H1 (cell line): ENCODE measurements at regions not wholly inside any gene's neighbourhood (a gene's known extent, or its start where the extent isn't known, plus 50 kb on each side); places are given as distances from the start of the nearest gene placed in this dataset.

ENCODE experiments used
- CTCF ChIA-PET: fragments of 300-600 bp; sonication (Branson Sonifier 250); formaldehyde crosslinking; loops from one replicate; lab custom pipeline; 2021; ENCODE audit not compliant: partially characterized antibody; lab: Charles Lee
- POLR2A ChIA-PET: fragments of 300-600 bp; sonication (Branson Sonifier 250); formaldehyde crosslinking; loops from one replicate; lab custom pipeline; 2021; ENCODE audit warnings: inconsistent platforms; ENCODE audit not compliant: partially characterized antibody; lab: Charles Lee
- DNase-seq, 2 experiments: peaks; one replicate each; pipeline versions ENCODE4 v3.0.0 to v3.0.0-alpha.2; 2010 to 2022; ENCODE audit warnings: low spot score in 2 of 2, low read depth in 1 of 2, mixed read lengths in 1 of 2
- FAIRE-seq: peaks from 2 replicates; lab custom pipeline; 2011; peaks lifted over from hg19 to GRCh38; lab: Jason Lieb, UNC
- H2AFZ ChIP-seq: 2 replicates; pipeline ENCODE4 v1.8.1; 2012; ENCODE audit warnings: low read length, inconsistent platforms
- H2AK5ac ChIP-seq: 2 replicates; pipeline ENCODE4 v1.6.1; 2013; ENCODE audit warnings: low read depth, low read length
- H2BK120ac ChIP-seq: replicated peaks from 2 replicates; pipeline ENCODE3; 2013; ENCODE audit warnings: low read depth, low read length, inconsistent platforms
- H2BK12ac ChIP-seq: 2 replicates; pipeline ENCODE4 v1.6.1; 2013; ENCODE audit warnings: low read depth, low read length
- H2BK15ac ChIP-seq: 2 replicates; pipeline ENCODE4 v1.6.1; 2013; ENCODE audit warnings: low read length
- H2BK20ac ChIP-seq: 2 replicates; pipeline ENCODE4 v1.6.1; 2013; ENCODE audit warnings: low read length
- H2BK5ac ChIP-seq: 2 replicates; pipeline ENCODE4 v1.6.1; 2013; ENCODE audit warnings: low read depth, low read length
- H3K14ac ChIP-seq: 2 replicates; pipeline ENCODE4 v1.6.1; 2013; ENCODE audit warnings: inconsistent platforms; ENCODE audit not compliant: insufficient read length
- H3K18ac ChIP-seq: 2 replicates; pipeline ENCODE4 v1.6.1; 2013; ENCODE audit warnings: low read length; ENCODE audit errors: extremely low read depth
- H3K23ac ChIP-seq: 2 replicates; pipeline ENCODE4 v1.6.1; 2013; ENCODE audit warnings: inconsistent platforms; ENCODE audit not compliant: insufficient read length
- H3K23me2 ChIP-seq: 2 replicates; pipeline ENCODE4 v1.6.1; 2013; ENCODE audit warnings: low read depth, low read length
- H3K27ac ChIP-seq: 2 replicates; pipeline ENCODE4 v1.6.1; 2011; ENCODE audit warnings: low read depth, low read length, inconsistent platforms
- H3K27me3 ChIP-seq, 4 experiments: replicated peaks in 1 of 4; 1 replicate in 1 of 4; 2 replicates in 3 of 4; pipeline versions ENCODE4 v1.6.1 to v1.8.1; 2011 to 2013; ENCODE audit warnings: low read length in 3 of 4, mild to moderate bottlenecking in 3 of 4, inconsistent platforms in 2 of 4, mixed read lengths in 2 of 4, moderate library complexity in 1 of 4; ENCODE audit not compliant: control insufficient read depth in 3 of 4, insufficient read depth in 3 of 4; ENCODE audit errors: extremely low read depth in 1 of 4
- H3K36me3 ChIP-seq, 4 experiments: 2 replicates each; pipeline versions ENCODE4 v1.6.1 to v1.8.1; 2011 to 2013; ENCODE audit warnings: mild to moderate bottlenecking in 4 of 4, low read length in 3 of 4, moderate library complexity in 2 of 4, control low read depth in 1 of 4, inconsistent platforms in 1 of 4; ENCODE audit not compliant: insufficient read depth in 4 of 4, control insufficient read depth in 2 of 4
- H3K4ac ChIP-seq: replicated peaks from 2 replicates; pipeline ENCODE3; 2013; ENCODE audit warnings: low read length, low read depth, mixed read lengths, inconsistent platforms; ENCODE audit not compliant: insufficient read length
- H3K4me1 ChIP-seq, 4 experiments: replicated peaks in 1 of 4; 1 replicate in 1 of 4; 2 replicates in 3 of 4; pipeline versions ENCODE4 v1.6.1 to v1.8.1; 2011 to 2013; ENCODE audit warnings: low read length in 3 of 4, inconsistent platforms in 2 of 4, mixed read lengths in 1 of 4; ENCODE audit not compliant: insufficient read depth in 4 of 4, control insufficient read depth in 3 of 4
- H3K4me2 ChIP-seq, 2 experiments: 2 replicates each; pipeline versions ENCODE4 v1.6.1 to v1.8.1; 2011 to 2013; ENCODE audit warnings: low read depth in 2 of 2, low read length in 2 of 2, control low read depth in 1 of 2, inconsistent platforms in 1 of 2, mild to moderate bottlenecking in 1 of 2; ENCODE audit not compliant: insufficient read depth in 1 of 2
- H3K4me3 ChIP-seq, 4 experiments: fragments of 200-600, 300-600 bp in 1 of 4; sonication (generic), shearing (Covaris generic), sonication (Bioruptor Twin) in 1 of 4; 2 replicates each; pipeline versions ENCODE4 v1.5.1 to v1.8.1; 2011 to 2016; ENCODE audit warnings: low read length in 4 of 4, low read depth in 3 of 4, control low read depth in 2 of 4, inconsistent platforms in 2 of 4, mild to moderate bottlenecking in 2 of 4, mixed read lengths in 1 of 4, moderate library complexity in 1 of 4; ENCODE audit not compliant: insufficient read depth in 2 of 4; ENCODE audit errors: extremely low read depth in 1 of 4
- H3K56ac ChIP-seq: replicated peaks from 2 replicates; pipeline ENCODE3; 2013; ENCODE audit warnings: low read depth, mild to moderate bottlenecking, mixed read lengths, low read length, inconsistent platforms; ENCODE audit not compliant: insufficient read length
- H3K79me1 ChIP-seq: 2 replicates; pipeline ENCODE4 v1.6.1; 2013; ENCODE audit warnings: low read depth, low read length, control low read depth
- H3K79me2 ChIP-seq, 2 experiments: 2 replicates each; pipeline versions ENCODE4 v1.6.1 to v1.8.1; 2012 to 2013; ENCODE audit warnings: low read length in 2 of 2, mild to moderate bottlenecking in 2 of 2, inconsistent platforms in 1 of 2; ENCODE audit not compliant: insufficient read depth in 2 of 2, control insufficient read depth in 1 of 2
- H3K9ac ChIP-seq, 4 experiments: replicated peaks in 1 of 4; 1 replicate in 1 of 4; 2 replicates in 3 of 4; pipeline versions ENCODE4 v1.6.1 to v1.8.1; 2011 to 2013; ENCODE audit warnings: low read depth in 3 of 4, low read length in 3 of 4, control low read depth in 2 of 4, mild to moderate bottlenecking in 2 of 4, moderate library complexity in 2 of 4, inconsistent platforms in 1 of 4; ENCODE audit errors: extremely low read depth in 1 of 4
- H3K9me3 ChIP-seq, 2 experiments: 2 replicates each; pipeline versions ENCODE4 v1.6.1 to v1.8.1; 2012 to 2013; ENCODE audit warnings: mild to moderate bottlenecking in 2 of 2, moderate library complexity in 2 of 2, control low read depth in 1 of 2, inconsistent platforms in 1 of 2, low read depth in 1 of 2, low read length in 1 of 2, mixed read lengths in 1 of 2; ENCODE audit not compliant: insufficient read depth in 2 of 2
- H4K20me1 ChIP-seq, 2 experiments: replicated peaks in 1 of 2; 2 replicates each; pipeline versions ENCODE3 to v1.8.1; 2011 to 2013; ENCODE audit warnings: inconsistent platforms in 2 of 2, low read length in 2 of 2, mild to moderate bottlenecking in 1 of 2; ENCODE audit not compliant: insufficient read depth in 2 of 2, control insufficient read depth in 1 of 2
- H4K5ac ChIP-seq: 2 replicates; pipeline ENCODE4 v1.6.1; 2013; ENCODE audit warnings: low read length, low read depth, mixed read lengths, inconsistent platforms; ENCODE audit not compliant: insufficient read length
- H4K8ac ChIP-seq: 2 replicates; pipeline ENCODE4 v1.8.0; 2013; ENCODE audit warnings: mild to moderate bottlenecking, moderate library complexity, low read length, inconsistent platforms; ENCODE audit not compliant: insufficient read depth; ENCODE audit errors: extremely low read depth
- H4K91ac ChIP-seq: replicated peaks from 2 replicates; pipeline ENCODE3; 2013; ENCODE audit warnings: low read length, mixed read lengths, inconsistent platforms; ENCODE audit not compliant: insufficient read length
- CBX5 ChIP-seq: fragments of 300-800, 300-1000 bp; sonication (generic); IDR thresholded peaks from 2 replicates; pipeline ENCODE4 v1.7.1; 2016; ENCODE audit warnings: antibody characterized with exemption, low read length, low read depth
- CTBP2 ChIP-seq: IDR thresholded peaks from 2 replicates; pipeline ENCODE4 v1.7.0; 2011; ENCODE audit warnings: borderline replicate concordance, mild to moderate bottlenecking, moderate library complexity, mixed read lengths, low read length; ENCODE audit not compliant: insufficient read depth, insufficient read length
- EGR1 ChIP-seq: IDR thresholded peaks from 2 replicates; pipeline ENCODE4 v1.6.1; 2011; ENCODE audit warnings: low read depth, low read length, borderline replicate concordance
- EZH2 ChIP-seq: fragments of 200-600 bp; sonication (generic); IDR thresholded peaks from 2 replicates; pipeline ENCODE4 v1.7.1; 2012; ENCODE audit warnings: low read depth, mild to moderate bottlenecking, moderate library complexity, low read length, inconsistent platforms; ENCODE audit not compliant: severe bottlenecking
- GABPA ChIP-seq: IDR thresholded peaks from 2 replicates; pipeline ENCODE4 v1.6.1; 2011; ENCODE audit warnings: mild to moderate bottlenecking, low read length, moderate library complexity, borderline replicate concordance; ENCODE audit not compliant: insufficient read depth
- GTF2F1 ChIP-seq: IDR thresholded peaks from 2 replicates; pipeline ENCODE4 v1.6.1; 2012; ENCODE audit warnings: low read depth, low read length, improper control_type of control experiment, borderline replicate concordance
- JUND ChIP-seq: IDR thresholded peaks from 2 replicates; pipeline ENCODE4 v1.6.1; 2011; ENCODE audit warnings: mild to moderate bottlenecking, improper control_type of control experiment, low read length
- KDM1A ChIP-seq: fragments of 200-600, 300-600 bp; sonication (generic); IDR thresholded peaks from 2 replicates; pipeline ENCODE4 v1.7.1; 2016; ENCODE audit warnings: mild to moderate bottlenecking, low read length, borderline replicate concordance
- KDM4A ChIP-seq: IDR thresholded peaks from one replicate; pipeline ENCODE4 v1.7.1; 2012; ENCODE audit warnings: low read depth, mild to moderate bottlenecking, moderate library complexity, low read length, inconsistent platforms; ENCODE audit not compliant: severe bottlenecking
- POU5F1 ChIP-seq: IDR thresholded peaks from 2 replicates; pipeline ENCODE4 v1.6.1; 2011; ENCODE audit warnings: low read depth, mild to moderate bottlenecking, low read length, moderate library complexity
- SAP30 ChIP-seq: fragments of 300-600 bp; sonication (generic); IDR thresholded peaks from 2 replicates; pipeline ENCODE4 v1.7.1; 2012; ENCODE audit warnings: low read length, moderate library complexity, mild to moderate bottlenecking, inconsistent platforms; ENCODE audit not compliant: insufficient read depth, insufficient replicate concordance
- SP2 ChIP-seq: IDR thresholded peaks from 2 replicates; pipeline ENCODE4 v1.6.1; 2012; ENCODE audit warnings: mild to moderate bottlenecking, low read length, inconsistent platforms
- TAF1 ChIP-seq: IDR thresholded peaks from 2 replicates; pipeline ENCODE4 v1.6.1; 2011; ENCODE audit warnings: mild to moderate bottlenecking, low read depth, low read length
- WGBS, 2 experiments: shearing (Covaris generic) in 1 of 2; methylation state at CpG; one replicate each; pipeline versions ENCODE4 v1.1.6 to v1.1.7; 2013 to 2015; ENCODE audit warnings: low lambda C conversion rate in 2 of 2, mixed read lengths in 2 of 2, inconsistent platforms in 1 of 2, low coverage in 1 of 2, missing lambda C conversion rate in 1 of 2; ENCODE audit not compliant: insufficient replicate concordance in 2 of 2, insufficient coverage in 1 of 2, insufficient read length in 1 of 2; ENCODE audit errors: extremely low coverage in 1 of 2, missing lambda C conversion rate in 1 of 2; 5-methylcytosine and 5-hydroxymethylcytosine counted together
- TF ChIP-seq, protein P1 (sequence below): IDR thresholded peaks from 2 replicates; pipeline ENCODE4 v1.6.1; 2012; ENCODE audit warnings: inconsistent platforms

DNA sequence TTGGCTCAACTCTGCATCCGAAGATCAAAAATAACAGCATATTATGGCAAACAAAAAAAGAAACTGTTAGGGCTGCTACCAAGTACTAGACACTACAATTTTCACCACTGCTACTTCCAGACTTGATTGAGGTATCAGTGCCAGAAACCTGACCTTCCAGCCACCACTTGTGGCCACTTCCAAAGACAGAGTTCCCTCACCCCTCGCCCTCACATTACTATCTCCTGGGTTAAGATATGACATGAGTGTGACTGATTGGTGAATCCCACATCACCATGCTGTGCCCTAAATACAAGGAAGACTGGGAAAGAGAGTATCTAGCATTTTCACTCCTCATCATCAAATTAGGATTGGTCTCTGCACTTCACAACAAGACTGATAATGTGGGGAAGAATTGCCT lies 296.1 kb upstream of the NT5C1B start:
- Histone ChIP-seq H3K27ac (no peak overlapping the region), H3K4ac (no peak overlapping the region), H3K4me2 (no peak overlapping the region), H3K23me2 (no peaks in the 10 kb centered on the region; the same call in 1 of the 2 replicates), H3K4me3 (no peak overlapping the region), H4K20me1 (no peaks in the 10 kb centered on the region), H2AK5ac (no peak overlapping the region), H2BK120ac (no peak overlapping the region), H3K23ac (no peak overlapping the region), H4K91ac (no peak overlapping the region), H2BK12ac (no peak overlapping the region), H4K5ac (no peak overlapping the region), H3K27me3 (no peaks in the 10 kb centered on the region), H3K56ac (no peak overlapping the region), H2AFZ (no peak overlapping the region), H3K14ac (no peak overlapping the region), H3K18ac (no peak overlapping the region), H2BK20ac (no peak overlapping the region), H2BK5ac (no peak overlapping the region), H4K8ac (no peak overlapping the region), H3K9ac (no peak overlapping the region), H2BK15ac (no peak overlapping the region), H3K9me3 (no peaks in the 10 kb centered on the region), H3K36me3 (no peaks in the 10 kb centered on the region), H3K79me1 (no peaks in the 10 kb centered on the region), H3K4me1 (no peaks in the 10 kb centered on the region), H3K79me2 (no peaks in the 10 kb centered on the region)
- ChIA-PET CTCF (no interaction called here), POLR2A (no interaction called here)
- no peak for FAIRE-seq
- DNase-seq = no peak
- WGBS, 2 experiments = 85% methylated on average over 2 of the region's 2 CpGs; no CpG with 5 or more reads in 1 of the 2 experiments
- TF ChIP-seq EZH2 (no peak), SP2 (no peak), GABPA (no peak), EGR1 (no peak), KDM4A (no peak), TAF1 (no peak), CBX5 (no peak), GTF2F1 (no peak), SAP30 (no peak), KDM1A (no peak), CTBP2 (no peak), POU5F1 (no peak), JUND (no peak)
- TF ChIP-seq, protein P1, sequence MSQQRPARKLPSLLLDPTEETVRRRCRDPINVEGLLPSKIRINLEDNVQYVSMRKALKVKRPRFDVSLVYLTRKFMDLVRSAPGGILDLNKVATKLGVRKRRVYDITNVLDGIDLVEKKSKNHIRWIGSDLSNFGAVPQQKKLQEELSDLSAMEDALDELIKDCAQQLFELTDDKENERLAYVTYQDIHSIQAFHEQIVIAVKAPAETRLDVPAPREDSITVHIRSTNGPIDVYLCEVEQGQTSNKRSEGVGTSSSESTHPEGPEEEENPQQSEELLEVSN = no peak
